ENCODE measurements at regions not wholly inside any gene's neighbourhood (a gene's known extent, or its start where the extent isn't known, plus 50 kb on each side); places are given as distances from the start of the nearest gene placed in this dataset.

DNA sequence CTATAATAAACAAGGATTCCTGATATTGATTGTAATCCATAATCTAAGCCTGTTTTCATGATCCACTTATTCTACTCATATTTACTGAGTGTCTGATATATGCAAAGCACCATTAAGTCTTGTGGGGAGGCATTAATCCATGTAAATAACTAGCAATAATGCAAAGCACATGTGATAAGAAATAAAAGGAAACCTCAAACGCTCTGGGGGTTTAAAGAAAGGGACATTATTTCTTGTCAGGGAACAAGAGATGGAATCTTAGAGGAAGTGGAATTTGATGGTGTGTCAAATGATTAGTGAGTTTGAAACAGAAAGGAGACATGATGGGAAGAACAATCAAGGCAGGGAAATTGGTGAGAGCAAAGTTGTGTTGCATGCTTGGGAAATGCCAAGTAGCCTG lies 57.4 kb upstream of the FLT1 start:
- TF ChIP-seq, protein P1, sequence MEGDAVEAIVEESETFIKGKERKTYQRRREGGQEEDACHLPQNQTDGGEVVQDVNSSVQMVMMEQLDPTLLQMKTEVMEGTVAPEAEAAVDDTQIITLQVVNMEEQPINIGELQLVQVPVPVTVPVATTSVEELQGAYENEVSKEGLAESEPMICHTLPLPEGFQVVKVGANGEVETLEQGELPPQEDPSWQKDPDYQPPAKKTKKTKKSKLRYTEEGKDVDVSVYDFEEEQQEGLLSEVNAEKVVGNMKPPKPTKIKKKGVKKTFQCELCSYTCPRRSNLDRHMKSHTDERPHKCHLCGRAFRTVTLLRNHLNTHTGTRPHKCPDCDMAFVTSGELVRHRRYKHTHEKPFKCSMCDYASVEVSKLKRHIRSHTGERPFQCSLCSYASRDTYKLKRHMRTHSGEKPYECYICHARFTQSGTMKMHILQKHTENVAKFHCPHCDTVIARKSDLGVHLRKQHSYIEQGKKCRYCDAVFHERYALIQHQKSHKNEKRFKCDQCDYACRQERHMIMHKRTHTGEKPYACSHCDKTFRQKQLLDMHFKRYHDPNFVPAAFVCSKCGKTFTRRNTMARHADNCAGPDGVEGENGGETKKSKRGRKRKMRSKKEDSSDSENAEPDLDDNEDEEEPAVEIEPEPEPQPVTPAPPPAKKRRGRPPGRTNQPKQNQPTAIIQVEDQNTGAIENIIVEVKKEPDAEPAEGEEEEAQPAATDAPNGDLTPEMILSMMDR (IDR thresholded peaks at IDR 0.05; ENCODE audit: low read depth, low read length) = no peak
- no peak for DNase-seq (ENCODE audit: extremely low read depth, low read depth)

DNA sequence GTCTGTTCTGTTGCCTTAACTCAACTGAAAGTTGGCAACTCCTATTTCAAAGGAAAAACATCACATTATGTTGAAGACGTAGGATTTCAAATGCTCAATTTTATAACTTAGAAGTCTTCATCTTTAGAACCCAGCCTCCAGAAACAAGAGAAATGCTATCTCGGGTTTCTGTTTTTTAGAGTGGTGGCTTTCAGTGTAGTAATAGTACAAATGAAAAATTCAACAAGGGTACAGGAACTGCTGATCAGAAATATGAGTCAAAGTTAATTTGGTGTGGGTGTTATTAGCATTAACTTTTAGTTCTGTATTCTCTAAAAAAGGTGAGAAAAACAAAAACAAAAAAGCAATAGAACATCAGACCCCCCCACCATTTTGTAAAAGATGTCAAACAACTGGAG lies 56.6 kb upstream of the FLT1 start:
- TF ChIP-seq, protein P1 (IDR thresholded peaks at IDR 0.05; ENCODE audit: low read depth, low read length) = no peak
- DNase-seq (ENCODE audit: extremely low read depth, low read depth) = no peak

DNA sequence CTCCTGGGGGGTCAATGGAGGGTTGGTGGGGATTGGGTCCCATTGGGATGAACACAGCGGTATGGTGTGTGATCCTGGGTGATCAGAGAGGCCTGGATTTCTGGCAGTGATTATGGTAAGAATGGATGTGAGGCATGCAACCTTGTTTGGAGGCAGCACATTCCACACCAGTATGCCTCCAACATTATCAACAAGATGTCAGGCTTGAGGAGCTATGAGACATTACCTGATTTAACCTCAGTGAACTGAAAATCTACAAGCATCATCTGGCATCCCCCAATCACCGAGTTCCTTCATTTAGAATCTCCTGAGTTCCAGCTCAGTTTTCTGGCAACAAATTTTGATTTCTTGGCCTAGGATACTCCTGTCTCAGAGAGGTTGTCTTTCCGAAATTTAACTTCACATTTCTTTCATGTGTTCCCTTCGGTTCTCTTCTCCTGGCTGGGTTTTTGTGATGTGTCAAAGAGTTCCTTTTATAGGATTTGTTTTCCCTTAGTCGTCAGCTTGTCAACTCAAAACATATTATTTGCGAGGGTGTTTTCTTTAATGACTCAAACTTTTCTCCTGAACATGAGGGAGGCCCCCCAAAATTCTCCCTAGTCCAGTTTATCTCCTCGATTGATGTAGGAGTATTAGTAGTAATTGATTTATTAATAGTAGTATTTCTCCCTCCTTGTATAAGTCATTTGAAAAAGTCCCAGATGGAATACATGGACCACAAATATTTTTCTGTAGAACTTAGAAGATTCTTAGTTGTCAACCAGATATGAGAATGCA lies 56.0 kb upstream of the FLT1 start:
- DNase-seq (ENCODE audit: extremely low read depth, low read depth) = no peak
- TF ChIP-seq, protein P1 (IDR thresholded peaks at IDR 0.05; ENCODE audit: low read depth, low read length) = no peak

DNA sequence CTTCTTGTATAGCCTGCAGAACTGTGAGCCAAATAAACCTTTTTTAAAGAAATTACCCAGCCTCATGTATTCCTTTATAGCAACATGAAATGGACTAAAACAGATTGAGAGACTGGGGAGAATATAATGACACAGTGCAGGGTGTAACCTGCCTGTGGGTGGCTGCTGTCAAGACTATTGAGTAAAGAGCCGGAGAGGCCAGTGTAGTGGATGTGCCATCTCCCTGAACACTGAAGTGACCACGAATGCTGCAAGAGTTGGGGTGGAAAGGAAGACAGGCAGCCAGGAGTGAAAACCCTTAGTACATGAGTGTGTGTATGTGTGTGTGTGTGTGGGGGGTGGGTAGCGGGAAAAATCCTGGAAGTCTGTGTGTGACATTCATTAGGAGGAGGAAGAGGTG lies 55.2 kb upstream of the FLT1 start:
- TF ChIP-seq, protein P1 (IDR thresholded peaks at IDR 0.05; ENCODE audit: low read depth, low read length) = no peak
- no peak for DNase-seq (ENCODE audit: extremely low read depth, low read depth)

DNA sequence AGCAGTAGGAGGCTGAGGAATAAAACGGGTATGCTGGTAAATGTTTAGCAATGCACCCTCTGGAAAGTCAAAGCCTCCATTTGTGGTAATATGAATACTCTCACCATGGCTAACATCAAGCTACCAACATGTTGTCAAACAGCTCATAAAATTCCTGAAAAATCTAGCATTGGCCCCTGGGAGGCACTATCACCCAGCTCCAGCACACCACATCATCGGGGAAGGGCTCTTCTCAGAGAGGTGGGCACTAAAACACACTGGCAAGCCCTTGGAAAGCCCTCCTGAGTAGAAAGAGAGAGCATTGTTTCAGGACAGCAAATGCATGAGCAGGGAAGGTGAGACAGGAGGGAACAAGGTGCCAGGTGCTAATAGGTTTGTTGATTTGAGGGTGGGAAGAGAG lies 53.9 kb upstream of the FLT1 start:
- DNase-seq (ENCODE audit: extremely low read depth, low read depth) = no peak
- TF ChIP-seq, protein P1 (IDR thresholded peaks at IDR 0.05; ENCODE audit: low read depth, low read length) = no peak

DNA sequence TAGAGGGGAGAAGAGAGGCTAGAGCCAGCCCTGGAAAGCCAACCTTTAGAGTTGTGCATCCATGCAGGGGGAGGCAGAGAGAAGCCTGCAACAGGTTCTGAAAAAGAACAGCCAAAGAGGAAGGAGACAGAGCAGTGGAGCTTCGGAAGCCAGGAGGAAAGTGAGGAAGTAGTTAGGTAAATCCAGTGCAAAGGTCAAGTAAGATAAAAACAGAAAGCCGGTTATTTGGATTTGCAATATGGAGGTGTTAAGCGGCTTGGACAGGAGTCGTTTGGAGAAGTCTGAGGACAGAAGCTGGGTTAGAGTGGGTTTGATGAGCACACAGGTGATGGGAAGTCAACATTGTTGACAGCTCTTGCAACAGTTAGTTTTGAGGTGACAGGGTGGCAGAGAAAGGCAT lies 53.5 kb upstream of the FLT1 start:
- TF ChIP-seq, protein P1 (IDR thresholded peaks at IDR 0.05; ENCODE audit: low read depth, low read length) = no peak
- DNase-seq (ENCODE audit: extremely low read depth, low read depth) = no peak

DNA sequence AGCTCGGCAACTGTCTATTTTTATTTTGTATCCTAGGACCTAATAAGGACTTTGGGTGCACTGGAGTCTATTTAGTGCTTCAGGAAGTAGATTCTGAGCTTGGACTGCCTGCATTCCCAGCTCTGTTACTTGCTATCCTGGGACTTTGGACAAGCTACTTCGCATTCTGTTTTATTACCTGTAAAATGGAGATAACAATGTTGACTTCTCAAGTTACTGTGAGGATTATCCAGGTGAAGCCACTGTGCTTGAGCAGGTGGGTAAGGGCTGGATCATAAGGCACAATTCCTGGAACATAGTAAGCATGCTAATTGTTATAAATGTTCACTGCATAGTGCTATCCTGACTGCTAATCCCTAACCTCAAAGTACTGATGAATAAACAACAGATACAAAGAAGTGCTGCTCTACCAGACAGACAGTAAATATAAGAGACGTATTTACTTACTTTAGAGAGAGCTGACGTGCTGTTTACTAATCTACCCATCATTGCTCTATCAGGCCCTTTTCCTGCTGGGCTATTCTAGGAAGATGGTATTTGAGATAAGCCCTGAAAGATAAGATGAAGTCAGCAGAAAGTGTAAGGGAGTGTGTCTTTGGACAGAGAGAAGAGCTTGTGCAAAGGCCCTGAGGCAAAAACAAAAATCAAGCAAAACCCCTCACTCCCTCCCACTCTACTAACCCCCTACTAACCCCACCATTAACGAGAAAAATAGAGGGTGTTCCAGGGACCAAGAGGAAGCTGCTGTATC lies 50.8 kb upstream of the FLT1 start:
- TF ChIP-seq, protein P1 (IDR thresholded peaks at IDR 0.05; ENCODE audit: low read depth, low read length) = no peak
- no peak for DNase-seq (ENCODE audit: extremely low read depth, low read depth)
